OCI-LY7 (cell line): ENCODE measurements at regions not wholly inside any gene's neighbourhood (a gene's known extent, or its start where the extent isn't known, plus 50 kb on each side); places are given as distances from the start of the nearest gene placed in this dataset.

Experiments used
- EZH2phosphoT487 ChIP-seq: fragments of 200-600 bp; sonication (generic); IDR thresholded peaks from 2 replicates; pipeline ENCODE4 v1.6.1; 2018; ENCODE audit warnings: low read depth, borderline replicate concordance, mild to moderate bottlenecking, mixed run types, antibody characterized with exemption, low read length, moderate library complexity, mixed read lengths
- TF ChIP-seq, protein P1 (sequence below): fragments of 200-600 bp; sonication (generic); conservative IDR thresholded peaks from 2 replicates; pipeline ENCODE4 v1.5.1; 2014; ENCODE audit warnings: mild to moderate bottlenecking, antibody characterized with exemption, low read length, moderate library complexity, mixed read lengths

GRCh38 chr2:64850642-64851041 is 138.6 kb upstream of the SLC1A4 start:
- TF ChIP-seq, protein P1, sequence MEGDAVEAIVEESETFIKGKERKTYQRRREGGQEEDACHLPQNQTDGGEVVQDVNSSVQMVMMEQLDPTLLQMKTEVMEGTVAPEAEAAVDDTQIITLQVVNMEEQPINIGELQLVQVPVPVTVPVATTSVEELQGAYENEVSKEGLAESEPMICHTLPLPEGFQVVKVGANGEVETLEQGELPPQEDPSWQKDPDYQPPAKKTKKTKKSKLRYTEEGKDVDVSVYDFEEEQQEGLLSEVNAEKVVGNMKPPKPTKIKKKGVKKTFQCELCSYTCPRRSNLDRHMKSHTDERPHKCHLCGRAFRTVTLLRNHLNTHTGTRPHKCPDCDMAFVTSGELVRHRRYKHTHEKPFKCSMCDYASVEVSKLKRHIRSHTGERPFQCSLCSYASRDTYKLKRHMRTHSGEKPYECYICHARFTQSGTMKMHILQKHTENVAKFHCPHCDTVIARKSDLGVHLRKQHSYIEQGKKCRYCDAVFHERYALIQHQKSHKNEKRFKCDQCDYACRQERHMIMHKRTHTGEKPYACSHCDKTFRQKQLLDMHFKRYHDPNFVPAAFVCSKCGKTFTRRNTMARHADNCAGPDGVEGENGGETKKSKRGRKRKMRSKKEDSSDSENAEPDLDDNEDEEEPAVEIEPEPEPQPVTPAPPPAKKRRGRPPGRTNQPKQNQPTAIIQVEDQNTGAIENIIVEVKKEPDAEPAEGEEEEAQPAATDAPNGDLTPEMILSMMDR: no peak
- no peak for TF ChIP-seq EZH2phosphoT487
